Upper lobe of left lung (tissue), 6 donors: ENCODE measurements at regions not wholly inside any gene's neighbourhood (a gene's known extent, or its start where the extent isn't known, plus 50 kb on each side); places are given as distances from the start of the nearest gene placed in this dataset.
"Not testable (repeated sequence)": the region's sequence is repeated elsewhere in the genome, so short reads cannot be mapped to it uniquely, and the experiment has no call there.

ENCODE experiments used
- ATAC-seq, 2 donors: fragments of 200-7000 bp; cut with Tn5 transposase; one replicate each; pipeline ENCODE4 v1.9.1; 2022; ENCODE audit warnings: mild to moderate bottlenecking in 2 of 2, moderate library complexity in 2 of 2; ENCODE audit not compliant: low FRiP score in 2 of 2
- DNase-seq, 2 donors: peaks; one replicate each; pipeline ENCODE4 v3.0.0-alpha.2; 2019 to 2020
- H3K27ac ChIP-seq, 4 donors: fragments of 200-600 bp; sonication (generic); one replicate each; pipeline ENCODE4 v1.5.1; 2016 to 2019
- H3K27me3 ChIP-seq, 4 donors: fragments of 200-600 bp; sonication (generic); one replicate each; pipeline ENCODE4 v1.5.1; 2017 to 2019
- H3K36me3 ChIP-seq, 4 donors: fragments of 200-600 bp; sonication (generic); one replicate each; pipeline ENCODE4 v1.5.1; 2016 to 2019
- H3K4me1 ChIP-seq, 4 donors: fragments of 200-600 bp; sonication (generic); one replicate each; pipeline ENCODE4 v1.5.1; 2018 to 2019
- H3K4me3 ChIP-seq, 4 donors: fragments of 200-600 bp; sonication (generic); one replicate each; pipeline ENCODE4 v1.5.1; 2017 to 2019; ENCODE audit warnings: mild to moderate bottlenecking in 2 of 4, moderate library complexity in 1 of 4
- H3K9me3 ChIP-seq, 4 donors: fragments of 200-600 bp; sonication (generic); one replicate each; pipeline ENCODE4 v1.5.1; 2018 to 2019
- CTCF ChIP-seq, 6 experiments: fragments of 450-650 bp in 4 of 6; fragments of 200-600 bp in 2 of 6; sonication (generic) in 2 of 6; IDR thresholded peaks; one replicate each; pipeline ENCODE4 v1.5.1; 2016 to 2019; ENCODE audit warnings: antibody characterized with exemption in 6 of 6
- POLR2A ChIP-seq, 4 donors: fragments of 450-650 bp; IDR thresholded peaks; one replicate each; pipeline ENCODE4 v1.5.1; 2016 to 2017; ENCODE audit warnings: antibody characterized with exemption in 4 of 4, mild to moderate bottlenecking in 2 of 4
- POLR2AphosphoS5 ChIP-seq, 2 donors: sonication (generic); formaldehyde crosslinking; IDR thresholded peaks; one replicate each; pipeline ENCODE4 v1.5.1; 2017; ENCODE audit warnings: antibody characterized with exemption in 2 of 2
- WGBS, 2 donors: methylation state at CpG; one replicate each; pipeline ENCODE4 v1.1.5; 2017 to 2018; 5-methylcytosine and 5-hydroxymethylcytosine counted together
- donor health status: DM: no; HTN: no; CAD: no; lungs with moderate emphysema.
- donor health status: DM: no; HTN: yes; CAD: no; lungs with severe emphysema.

GRCh38 chr4:3954540-3955320 is 188.5 kb downstream of the ADRA2C start:
- H3K4me1 ChIP-seq: peaks cover 0 to 14% (median 3%) of the 10 kb centered on the region in 4 donors
- not testable (repeated sequence) for ATAC-seq, H3K36me3 ChIP-seq, H3K27me3 ChIP-seq, H3K9me3 ChIP-seq
- WGBS, 2 donors: 2 to 8% methylated on average over 4 to 31 of the region's 53 CpGs
- peak in 1 of 4 donors; percentile 26 for TF ChIP-seq POLR2A (IDR thresholded peaks at IDR 0.05)
- TF ChIP-seq CTCF (IDR thresholded peaks at IDR 0.05): peak in 1 of 6 experiments; percentile 8
- peak in 1 of 2 donors; percentile 15 for TF ChIP-seq POLR2AphosphoS5 (IDR thresholded peaks at IDR 0.05)
- peak; percentile 34 to 36 for DNase-seq
- H3K27ac ChIP-seq: peak overlapping the region; percentile 81 to 89 (median 84)
- H3K4me3 ChIP-seq: peak overlapping the region; percentile 76 to 96 (median 84)

GRCh38 chr4:3955321-3956164 is 189.4 kb downstream of the ADRA2C start:
- 1 to 2% methylated on average over 18 to 33 of the region's 60 CpGs for WGBS, 2 donors
- ATAC-seq (peak; percentile 100), DNase-seq (peak; percentile 99 to 100)
- peaks cover 0 to 14% (median 3%) of the 10 kb centered on the region in 4 donors for H3K4me1 ChIP-seq
- not testable (repeated sequence) for H3K9me3 ChIP-seq, H3K36me3 ChIP-seq, H3K27me3 ChIP-seq
- peak overlapping the region; percentile 81 to 89 (median 84) for H3K27ac ChIP-seq
- peak overlapping the region; percentile 76 to 96 (median 84) for H3K4me3 ChIP-seq
- TF ChIP-seq POLR2AphosphoS5 (IDR thresholded peaks at IDR 0.05) (peak; percentile 23 to 30), POLR2A (IDR thresholded peaks at IDR 0.05) (peak in 2 of 4 donors; percentile 33 to 44)

GRCh38 chr4:3956165-3956867 is 190.1 kb downstream of the ADRA2C start:
- not testable (repeated sequence) for H3K27me3 ChIP-seq, DNase-seq, ATAC-seq, H3K36me3 ChIP-seq, H3K9me3 ChIP-seq
- H3K4me1 ChIP-seq: peaks cover 0 to 14% (median 3%) of the 10 kb centered on the region in 4 donors
- 8 to 16% methylated on average over 16 to 20 of the region's 38 CpGs for WGBS, 2 donors
- peak overlapping the region; percentile 81 to 89 (median 84) for H3K27ac ChIP-seq
- H3K4me3 ChIP-seq: peak overlapping the region; percentile 31 to 96 (median 84)

- not testable (repeated sequence) for H3K27ac ChIP-seq, H3K9me3 ChIP-seq, H3K36me3 ChIP-seq, H3K4me3 ChIP-seq, DNase-seq, H3K27me3 ChIP-seq, H3K4me1 ChIP-seq, ATAC-seq
- 55 to 66% methylated on average over 8 to 10 of the region's 10 CpGs for WGBS, 2 donors
Measured at GRCh38 chr4:3961091-3961672, 195.0 kb downstream of the ADRA2C start.

GRCh38 chr4:3964572-3965278 is 198.5 kb downstream of the ADRA2C start:
- not testable (repeated sequence) for H3K27ac ChIP-seq, H3K9me3 ChIP-seq, H3K4me1 ChIP-seq, H3K4me3 ChIP-seq, H3K36me3 ChIP-seq, ATAC-seq, H3K27me3 ChIP-seq
- DNase-seq: peak in 1 of 2 donors; percentile 72
- 79 to 89% methylated on average over 14 to 16 of the region's 24 CpGs for WGBS, 2 donors

GRCh38 chr4:3967204-3967603 is 201.0 kb downstream of the ADRA2C start:
- not testable (repeated sequence) for DNase-seq, H3K27ac ChIP-seq, H3K36me3 ChIP-seq, ATAC-seq, H3K9me3 ChIP-seq, H3K4me1 ChIP-seq, H3K27me3 ChIP-seq, H3K4me3 ChIP-seq
- 79 to 80% methylated on average over 14 of the region's 14 CpGs for WGBS, 2 donors

- H3K27ac ChIP-seq, ATAC-seq, DNase-seq, H3K9me3 ChIP-seq, H3K4me1 ChIP-seq, H3K27me3 ChIP-seq, H3K36me3 ChIP-seq, H3K4me3 ChIP-seq: not testable (repeated sequence)
- 31 to 44% methylated on average over 2 of the region's 2 CpGs for WGBS, 2 donors
Measured at GRCh38 chr4:3972626-3973025, 206.4 kb downstream of the ADRA2C start.

GRCh38 chr4:3973581-3974200 is 207.5 kb downstream of the ADRA2C start:
- not testable (repeated sequence) for H3K4me1 ChIP-seq, ATAC-seq, H3K9me3 ChIP-seq, H3K36me3 ChIP-seq, H3K4me3 ChIP-seq, H3K27ac ChIP-seq, H3K27me3 ChIP-seq
- 56 to 65% methylated on average over 15 to 18 of the region's 18 CpGs for WGBS, 2 donors
- peak in 1 of 2 donors; percentile 44 for DNase-seq

- not testable (repeated sequence) for H3K4me3 ChIP-seq, DNase-seq, ATAC-seq, H3K4me1 ChIP-seq, H3K27ac ChIP-seq, H3K9me3 ChIP-seq, H3K27me3 ChIP-seq, H3K36me3 ChIP-seq
- WGBS, 2 donors: 30 to 39% methylated on average over 6 of the region's 6 CpGs
Measured at GRCh38 chr4:3983518-3984125, 217.4 kb downstream of the ADRA2C start.
